ENCODE measurements at regions not wholly inside any gene's neighbourhood (a gene's known extent, or its start where the extent isn't known, plus 50 kb on each side); places are given as distances from the start of the nearest gene placed in this dataset.

DNA sequence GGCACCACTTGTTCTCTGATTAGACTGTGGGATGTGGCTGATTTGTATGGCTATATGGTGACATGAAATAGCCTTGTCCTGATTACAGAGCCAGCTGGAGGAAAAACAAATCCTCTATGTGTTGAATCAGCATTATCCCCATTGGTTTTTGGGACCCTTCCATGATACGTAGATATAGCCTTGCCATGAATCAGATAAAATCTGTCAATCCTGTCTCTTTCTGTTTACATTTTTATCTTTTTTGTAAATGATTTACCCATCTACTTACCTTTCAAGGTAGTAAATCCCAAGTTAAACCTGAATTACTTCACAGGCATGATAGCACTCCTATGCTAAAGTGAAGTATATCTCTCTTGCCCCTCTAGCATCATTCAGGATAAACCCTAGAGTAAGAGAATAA is 789.3 kb downstream of the TMTC2 start:
- Histone ChIP-seq H3K4me3 (ENCODE audit: control insufficient read depth in 2 of 3, extremely low read depth in 1 of 3, insufficient read depth in 2 of 3, low read depth in 1 of 3, low read length in 3 of 3) (no peak overlapping the region), H3K27ac (ENCODE audit: control insufficient read depth, insufficient read depth, low read length) (no peak overlapping the region), H3K4me1 (ENCODE audit: control insufficient read depth, extremely low read depth, insufficient read depth, low read length) (no peaks in the 10 kb centered on the region), H4K20me1 (ENCODE audit: control insufficient read depth, extremely low read depth, insufficient read depth, low read length) (no peaks in the 10 kb centered on the region), H3K79me2 (ENCODE audit: control insufficient read depth, insufficient read depth, low read length) (no peaks in the 10 kb centered on the region), H3K9me3 (ENCODE audit: control insufficient read depth, low read depth, low read length) (no peaks in the 10 kb centered on the region), H3K27me3 (ENCODE audit: control insufficient read depth, extremely low read depth, insufficient read depth, low read length) (no peaks in the 10 kb centered on the region), H2AFZ (ENCODE audit: control insufficient read depth, low read length) (no peak overlapping the region), H3K4me2 (ENCODE audit: control insufficient read depth, extremely low read depth, insufficient read depth, low read depth, low read length) (no peak overlapping the region), H3K9me1 (ENCODE audit: control insufficient read depth, extremely low read depth, insufficient read depth, low read length) (no peaks in the 10 kb centered on the region), H3K36me3 (ENCODE audit: control insufficient read depth in 2 of 2, extremely low read depth in 1 of 2, insufficient read depth in 2 of 2, low read length in 2 of 2) (no peaks in the 10 kb centered on the region), H3K9ac (ENCODE audit: control insufficient read depth, extremely low read depth, insufficient read depth, low read length) (no peak overlapping the region)
- TF ChIP-seq, protein P1, sequence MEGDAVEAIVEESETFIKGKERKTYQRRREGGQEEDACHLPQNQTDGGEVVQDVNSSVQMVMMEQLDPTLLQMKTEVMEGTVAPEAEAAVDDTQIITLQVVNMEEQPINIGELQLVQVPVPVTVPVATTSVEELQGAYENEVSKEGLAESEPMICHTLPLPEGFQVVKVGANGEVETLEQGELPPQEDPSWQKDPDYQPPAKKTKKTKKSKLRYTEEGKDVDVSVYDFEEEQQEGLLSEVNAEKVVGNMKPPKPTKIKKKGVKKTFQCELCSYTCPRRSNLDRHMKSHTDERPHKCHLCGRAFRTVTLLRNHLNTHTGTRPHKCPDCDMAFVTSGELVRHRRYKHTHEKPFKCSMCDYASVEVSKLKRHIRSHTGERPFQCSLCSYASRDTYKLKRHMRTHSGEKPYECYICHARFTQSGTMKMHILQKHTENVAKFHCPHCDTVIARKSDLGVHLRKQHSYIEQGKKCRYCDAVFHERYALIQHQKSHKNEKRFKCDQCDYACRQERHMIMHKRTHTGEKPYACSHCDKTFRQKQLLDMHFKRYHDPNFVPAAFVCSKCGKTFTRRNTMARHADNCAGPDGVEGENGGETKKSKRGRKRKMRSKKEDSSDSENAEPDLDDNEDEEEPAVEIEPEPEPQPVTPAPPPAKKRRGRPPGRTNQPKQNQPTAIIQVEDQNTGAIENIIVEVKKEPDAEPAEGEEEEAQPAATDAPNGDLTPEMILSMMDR (optimal IDR thresholded peaks at IDR 0.05 in 1 of 3, IDR thresholded peaks at IDR 0.05 in 1 of 3, conservative IDR thresholded peaks at IDR 0.05 in 1 of 3; ENCODE audit: extremely low read depth in 1 of 3, insufficient read depth in 2 of 3, low read length in 3 of 3) = no peak
- TF ChIP-seq EZH2 (IDR thresholded peaks at IDR 0.05; ENCODE audit: low read length) = no peak
- dilution Hi-C loops (cut with MboI; ENCODE audit: extremely low pct_ligation_motif_present, low sequenced_read_pairs) = no loop called here
- FAIRE-seq (no peak), DNase-seq (ENCODE audit: low read depth, low spot score) (no peak)

DNA sequence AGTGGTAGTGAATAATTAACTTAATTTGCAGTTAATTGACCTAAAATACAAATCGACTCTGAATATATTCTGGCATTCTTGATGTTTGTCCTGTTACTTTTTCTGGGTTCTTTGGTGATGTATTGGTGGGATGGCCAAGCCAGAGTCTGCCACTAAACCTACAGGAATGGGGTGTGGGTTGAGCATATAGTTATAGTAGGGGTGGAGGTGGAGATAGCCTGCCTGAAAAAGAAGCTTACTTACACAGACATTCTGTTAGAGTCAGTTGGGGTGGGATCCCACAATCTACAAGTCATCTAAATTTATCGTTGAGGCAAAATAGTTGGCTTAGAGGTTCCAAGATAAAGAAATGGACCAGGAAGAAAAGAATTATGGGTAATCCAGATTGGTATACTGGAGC is 787.7 kb downstream of the TMTC2 start:
- FAIRE-seq = no peak
- dilution Hi-C loops (cut with MboI; ENCODE audit: extremely low pct_ligation_motif_present, low sequenced_read_pairs) = no loop called here
- Histone ChIP-seq H3K79me2 (ENCODE audit: control insufficient read depth, insufficient read depth, low read length) (no peaks in the 10 kb centered on the region), H3K27me3 (ENCODE audit: control insufficient read depth, extremely low read depth, insufficient read depth, low read length) (no peaks in the 10 kb centered on the region), H3K36me3 (ENCODE audit: control insufficient read depth in 2 of 2, extremely low read depth in 1 of 2, insufficient read depth in 2 of 2, low read length in 2 of 2) (no peaks in the 10 kb centered on the region), H3K9me3 (ENCODE audit: control insufficient read depth, low read depth, low read length) (no peaks in the 10 kb centered on the region), H4K20me1 (ENCODE audit: control insufficient read depth, extremely low read depth, insufficient read depth, low read length) (no peaks in the 10 kb centered on the region), H3K4me2 (ENCODE audit: control insufficient read depth, extremely low read depth, insufficient read depth, low read depth, low read length) (no peak overlapping the region), H3K9me1 (ENCODE audit: control insufficient read depth, extremely low read depth, insufficient read depth, low read length) (no peaks in the 10 kb centered on the region), H3K4me3 (ENCODE audit: control insufficient read depth in 2 of 3, extremely low read depth in 1 of 3, insufficient read depth in 2 of 3, low read depth in 1 of 3, low read length in 3 of 3) (no peak overlapping the region), H3K4me1 (ENCODE audit: control insufficient read depth, extremely low read depth, insufficient read depth, low read length) (no peaks in the 10 kb centered on the region), H3K27ac (ENCODE audit: control insufficient read depth, insufficient read depth, low read length) (no peak overlapping the region), H2AFZ (ENCODE audit: control insufficient read depth, low read length) (no peak overlapping the region), H3K9ac (ENCODE audit: control insufficient read depth, extremely low read depth, insufficient read depth, low read length) (no peak overlapping the region)
- no peak for TF ChIP-seq EZH2 (IDR thresholded peaks at IDR 0.05; ENCODE audit: low read length)
- TF ChIP-seq, protein P1 (optimal IDR thresholded peaks at IDR 0.05 in 1 of 3, IDR thresholded peaks at IDR 0.05 in 1 of 3, conservative IDR thresholded peaks at IDR 0.05 in 1 of 3; ENCODE audit: extremely low read depth in 1 of 3, insufficient read depth in 2 of 3, low read length in 3 of 3) = no peak
- DNase-seq (ENCODE audit: low read depth, low spot score) = no peak

Measured in keratinocyte (primary cell).